HCT116 (cell line): ENCODE measurements at regions not wholly inside any gene's neighbourhood (a gene's known extent, or its start where the extent isn't known, plus 50 kb on each side); places are given as distances from the start of the nearest gene placed in this dataset.
"Not testable (repeated sequence)": the region's sequence is repeated elsewhere in the genome, so short reads cannot be mapped to it uniquely, and the experiment has no call there.

Source experiments
- CBX3 ChIP-seq: IDR thresholded peaks from 2 replicates; pipeline ENCODE4 v1.6.1; 2012; ENCODE audit warnings: low read depth
- CTCF ChIP-seq, 3 experiments: fragments of 200-600 bp in 1 of 3; sonication (generic) in 1 of 3; IDR thresholded peaks in 2 of 3; conservative IDR thresholded peaks in 1 of 3; 2 replicates each; pipeline ENCODE4 v1.5.1; 2012 to 2017; ENCODE audit warnings: low read depth in 2 of 3, low read length in 2 of 3, antibody characterized with exemption in 1 of 3, borderline replicate concordance in 1 of 3, control low read depth in 1 of 3, mild to moderate bottlenecking in 1 of 3, mixed read lengths in 1 of 3, mixed run types in 1 of 3, moderate library complexity in 1 of 3; ENCODE audit not compliant: insufficient read depth in 1 of 3
- EZH2phosphoT487 ChIP-seq: fragments of 200-600 bp; IDR thresholded peaks from 2 replicates; pipeline ENCODE4 v1.6.1; 2018; ENCODE audit warnings: antibody characterized with exemption, borderline replicate concordance
- FOSL1 ChIP-seq: IDR thresholded peaks from 2 replicates; pipeline ENCODE4 v1.6.1; 2012; ENCODE audit warnings: low read depth
- POLR2A ChIP-seq: IDR thresholded peaks from 2 replicates; pipeline ENCODE4 v1.7.0; 2011; ENCODE audit warnings: borderline replicate concordance; ENCODE audit not compliant: insufficient read depth, insufficient read length; ENCODE audit errors: extremely low read depth
- POLR2AphosphoS5 ChIP-seq: IDR thresholded peaks from 2 replicates; pipeline ENCODE4 v1.6.1; 2011; ENCODE audit warnings: mild to moderate bottlenecking, low read depth, low read length, moderate library complexity
- RAD21 ChIP-seq: IDR thresholded peaks from 2 replicates; pipeline ENCODE4 v1.6.1; 2012; ENCODE audit warnings: low read depth, mild to moderate bottlenecking
- SIN3A ChIP-seq: IDR thresholded peaks from 2 replicates; pipeline ENCODE4 v1.6.1; 2012; ENCODE audit warnings: low read depth
- YY1 ChIP-seq: IDR thresholded peaks from 2 replicates; pipeline ENCODE4 v1.6.1; 2011; ENCODE audit warnings: low read length, low read depth, moderate library complexity, mild to moderate bottlenecking; ENCODE audit not compliant: insufficient replicate concordance; ENCODE audit errors: extremely low read depth
- ZBTB33 ChIP-seq: IDR thresholded peaks from 2 replicates; pipeline ENCODE4 v1.6.1; 2011; ENCODE audit warnings: mild to moderate bottlenecking, low read length, moderate library complexity; ENCODE audit not compliant: insufficient replicate concordance; ENCODE audit errors: extremely low read depth
- ZFX ChIP-seq: fragments of 450-650 bp; IDR thresholded peaks from 2 replicates; pipeline ENCODE4 v1.6.1; 2017
- TF ChIP-seq, protein P1 (sequence below): IDR thresholded peaks from 2 replicates; pipeline ENCODE4 v1.6.1; 2012
- TF ChIP-seq, protein P2 (sequence below): IDR thresholded peaks from 2 replicates; pipeline ENCODE4 v1.6.1; 2012; ENCODE audit warnings: low read depth

GRCh38 chr15:22566510-22566909, 107.8 kb downstream of the GOLGA6L22 start:
- TF ChIP-seq POLR2AphosphoS5; POLR2A; EZH2phosphoT487; CTCF (IDR thresholded peaks at IDR 0.05 in 2 of 3, conservative IDR thresholded peaks at IDR 0.05 in 1 of 3; ENCODE audit: borderline replicate concordance in 1 of 3, insufficient read depth in 1 of 3, low read depth in 2 of 3, low read length in 2 of 3); ZFX; RAD21; CBX3; ZBTB33; SIN3A; FOSL1; YY1: not testable (repeated sequence)
- TF ChIP-seq, protein P1, sequence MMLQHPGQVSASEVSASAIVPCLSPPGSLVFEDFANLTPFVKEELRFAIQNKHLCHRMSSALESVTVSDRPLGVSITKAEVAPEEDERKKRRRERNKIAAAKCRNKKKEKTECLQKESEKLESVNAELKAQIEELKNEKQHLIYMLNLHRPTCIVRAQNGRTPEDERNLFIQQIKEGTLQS: not testable (repeated sequence)
- TF ChIP-seq, protein P2, sequence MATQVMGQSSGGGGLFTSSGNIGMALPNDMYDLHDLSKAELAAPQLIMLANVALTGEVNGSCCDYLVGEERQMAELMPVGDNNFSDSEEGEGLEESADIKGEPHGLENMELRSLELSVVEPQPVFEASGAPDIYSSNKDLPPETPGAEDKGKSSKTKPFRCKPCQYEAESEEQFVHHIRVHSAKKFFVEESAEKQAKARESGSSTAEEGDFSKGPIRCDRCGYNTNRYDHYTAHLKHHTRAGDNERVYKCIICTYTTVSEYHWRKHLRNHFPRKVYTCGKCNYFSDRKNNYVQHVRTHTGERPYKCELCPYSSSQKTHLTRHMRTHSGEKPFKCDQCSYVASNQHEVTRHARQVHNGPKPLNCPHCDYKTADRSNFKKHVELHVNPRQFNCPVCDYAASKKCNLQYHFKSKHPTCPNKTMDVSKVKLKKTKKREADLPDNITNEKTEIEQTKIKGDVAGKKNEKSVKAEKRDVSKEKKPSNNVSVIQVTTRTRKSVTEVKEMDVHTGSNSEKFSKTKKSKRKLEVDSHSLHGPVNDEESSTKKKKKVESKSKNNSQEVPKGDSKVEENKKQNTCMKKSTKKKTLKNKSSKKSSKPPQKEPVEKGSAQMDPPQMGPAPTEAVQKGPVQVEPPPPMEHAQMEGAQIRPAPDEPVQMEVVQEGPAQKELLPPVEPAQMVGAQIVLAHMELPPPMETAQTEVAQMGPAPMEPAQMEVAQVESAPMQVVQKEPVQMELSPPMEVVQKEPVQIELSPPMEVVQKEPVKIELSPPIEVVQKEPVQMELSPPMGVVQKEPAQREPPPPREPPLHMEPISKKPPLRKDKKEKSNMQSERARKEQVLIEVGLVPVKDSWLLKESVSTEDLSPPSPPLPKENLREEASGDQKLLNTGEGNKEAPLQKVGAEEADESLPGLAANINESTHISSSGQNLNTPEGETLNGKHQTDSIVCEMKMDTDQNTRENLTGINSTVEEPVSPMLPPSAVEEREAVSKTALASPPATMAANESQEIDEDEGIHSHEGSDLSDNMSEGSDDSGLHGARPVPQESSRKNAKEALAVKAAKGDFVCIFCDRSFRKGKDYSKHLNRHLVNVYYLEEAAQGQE: not testable (repeated sequence)
